ENCODE measurements at regions not wholly inside any gene's neighbourhood (a gene's known extent, or its start where the extent isn't known, plus 50 kb on each side); places are given as distances from the start of the nearest gene placed in this dataset.

GRCh38 chr3:189121092-189121491, 50.7 kb upstream of the TPRG1 start:
- peak in 1 of 11 experiments; percentile 14 for TF ChIP-seq CTCF (IDR thresholded peaks at IDR 0.05 in 8 of 11, conservative IDR thresholded peaks at IDR 0.05 in 3 of 11)
- TF ChIP-seq POLR2A (IDR thresholded peaks at IDR 0.05): no peak
- no peak for TF ChIP-seq POLR2AphosphoS5 (IDR thresholded peaks at IDR 0.05)
